ENCODE measurements at regions not wholly inside any gene's neighbourhood (a gene's known extent, or its start where the extent isn't known, plus 50 kb on each side); places are given as distances from the start of the nearest gene placed in this dataset.
"Not testable (repeated sequence)": the region's sequence is repeated elsewhere in the genome, so short reads cannot be mapped to it uniquely, and the experiment has no call there.

GRCh38 chr16:29321000-29321393, 85.5 kb downstream of the NPIPB11 start:
- H3K27ac ChIP-seq (ENCODE audit: low read length), result no peak overlapping the region
- no peaks in the 10 kb centered on the region for H3K36me3 ChIP-seq (ENCODE audit: control insufficient read depth in 2 of 2, extremely low read depth in 1 of 2, insufficient read depth in 1 of 2, low read length in 1 of 2)
- Mint-ChIP-seq H3K9me3 (no peaks in the 10 kb centered on the region), H3K4me3 (no peak overlapping the region), H3K4me1 (peaks cover 7 to 12% (median 12%) of the 10 kb centered on the region in 3 donors), H3K27ac (no peak overlapping the region), H3K27me3 (no peaks in the 10 kb centered on the region), H3K36me3 (no peaks in the 10 kb centered on the region)
- ChIA-PET CTCF (no interaction called here), POLR2A (no interaction called here)
- H3K9me3 ChIP-seq, result no peaks in the 10 kb centered on the region
- no peak for ATAC-seq (replicated peaks in 1 of 4)
- DNase-seq, result no peak
- no peaks in the 10 kb centered on the region for H3K27me3 ChIP-seq (replicated peaks in 1 of 2; ENCODE audit: control insufficient read depth in 2 of 2, extremely low read depth in 1 of 2, insufficient read depth in 2 of 2, low read length in 1 of 2)
- H3K4me3 ChIP-seq (ENCODE audit: control insufficient read depth in 1 of 2, extremely low read depth in 1 of 2, low read length in 1 of 2), result no peak overlapping the region
- 90% methylated on average over 16 of the region's 18 CpGs for WGBS (ENCODE audit: insufficient coverage)
- peaks cover 0 to 3% of the 10 kb centered on the region in 2 experiments for H3K4me1 ChIP-seq (ENCODE audit: control insufficient read depth in 1 of 2, extremely low read depth in 1 of 2, insufficient read depth in 2 of 2, low read length in 2 of 2)

DNA sequence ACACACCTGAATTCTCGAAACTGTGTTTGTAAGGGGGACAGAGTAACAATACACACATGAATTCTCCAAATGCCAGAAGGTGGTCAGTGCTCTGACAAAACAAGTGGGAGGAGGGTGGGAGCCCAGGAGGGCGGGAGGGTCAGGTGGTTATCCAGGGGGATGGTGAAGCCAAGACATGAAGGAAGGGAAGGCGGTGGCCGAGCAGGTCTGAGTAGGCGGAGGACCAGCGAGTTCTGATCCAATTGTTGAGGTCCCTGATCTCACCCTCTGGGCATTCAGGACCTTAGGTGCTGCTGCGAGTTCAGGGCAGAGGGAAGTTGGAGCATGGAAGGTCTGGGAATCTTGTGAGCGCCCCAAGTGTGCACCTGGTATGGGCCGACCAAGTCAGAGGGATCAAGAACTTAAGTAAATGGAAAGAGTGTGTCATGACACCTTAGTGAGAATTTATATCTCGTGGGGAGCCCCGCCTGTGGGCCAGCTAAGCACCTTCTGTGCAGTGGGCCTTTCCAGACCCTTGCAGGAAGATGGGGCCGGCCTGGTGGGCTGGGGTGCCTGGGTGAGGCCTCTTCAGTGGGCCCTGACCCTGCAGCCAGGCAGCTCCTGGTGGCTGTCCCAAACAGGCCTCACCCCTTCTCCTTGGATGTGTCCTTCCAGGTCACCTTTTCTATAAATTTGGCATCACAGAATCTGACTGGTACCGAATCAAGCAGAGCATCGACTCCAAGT, 86.1 kb downstream of the NPIPB11 start:
- H3K4me1 ChIP-seq (ENCODE audit: control insufficient read depth in 1 of 2, extremely low read depth in 1 of 2, insufficient read depth in 2 of 2, low read length in 2 of 2), result peaks cover 0 to 3% of the 10 kb centered on the region in 2 experiments
- ATAC-seq (replicated peaks in 1 of 4) (no peak), DNase-seq (no peak)
- no peak overlapping the region for H3K27ac ChIP-seq (ENCODE audit: low read length)
- H3K27me3 Mint-ChIP-seq, result no peaks in the 10 kb centered on the region
- no peak overlapping the region for H3K4me3 Mint-ChIP-seq
- peaks cover 7 to 12% (median 12%) of the 10 kb centered on the region in 3 donors for H3K4me1 Mint-ChIP-seq
- POLR2A ChIA-PET, result no interaction called here
- no peak overlapping the region for H3K27ac Mint-ChIP-seq
- H3K36me3 Mint-ChIP-seq, result no peaks in the 10 kb centered on the region
- WGBS (ENCODE audit: insufficient coverage), result 97% methylated on average over 10 of the region's 14 CpGs
- no peaks in the 10 kb centered on the region for H3K27me3 ChIP-seq (replicated peaks in 1 of 2; ENCODE audit: control insufficient read depth in 2 of 2, extremely low read depth in 1 of 2, insufficient read depth in 2 of 2, low read length in 1 of 2)
- no peaks in the 10 kb centered on the region for H3K9me3 Mint-ChIP-seq
- no peaks in the 10 kb centered on the region for H3K36me3 ChIP-seq (ENCODE audit: control insufficient read depth in 2 of 2, extremely low read depth in 1 of 2, insufficient read depth in 1 of 2, low read length in 1 of 2)
- H3K9me3 ChIP-seq, result no peaks in the 10 kb centered on the region
- CTCF ChIA-PET, result no interaction called here
- no peak overlapping the region for H3K4me3 ChIP-seq (ENCODE audit: control insufficient read depth in 1 of 2, extremely low read depth in 1 of 2, low read length in 1 of 2)

DNA sequence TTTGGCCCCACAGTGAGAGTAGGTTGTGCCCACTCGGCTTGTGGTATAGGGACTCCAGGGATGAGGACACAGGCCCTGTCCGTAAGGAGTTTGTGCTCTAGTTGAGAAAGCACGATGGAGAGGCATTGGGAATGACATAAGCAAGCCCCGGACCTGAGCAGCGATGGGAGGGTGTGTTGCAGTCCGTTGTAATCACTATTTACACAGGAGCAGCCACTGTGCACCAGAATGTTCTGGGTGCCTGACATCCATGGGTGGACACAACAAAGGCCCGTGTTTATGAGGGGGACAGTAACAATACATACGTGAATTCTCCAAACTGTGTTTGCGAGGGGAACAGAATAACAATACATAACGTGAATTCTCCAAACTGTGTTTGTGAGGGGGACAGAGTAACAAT, 86.8 kb downstream of the NPIPB11 start:
- Histone ChIP-seq H3K27me3 (replicated peaks in 1 of 2; ENCODE audit: control insufficient read depth in 2 of 2, extremely low read depth in 1 of 2, insufficient read depth in 2 of 2, low read length in 1 of 2) (no peaks in the 10 kb centered on the region), H3K27ac (ENCODE audit: low read length) (no peak overlapping the region), H3K4me1 (ENCODE audit: control insufficient read depth in 1 of 2, extremely low read depth in 1 of 2, insufficient read depth in 2 of 2, low read length in 2 of 2) (peaks cover 0 to 3% of the 10 kb centered on the region in 2 experiments), H3K4me3 (ENCODE audit: control insufficient read depth in 1 of 2, extremely low read depth in 1 of 2, low read length in 1 of 2) (no peak overlapping the region), H3K36me3 (ENCODE audit: control insufficient read depth in 2 of 2, extremely low read depth in 1 of 2, insufficient read depth in 1 of 2, low read length in 1 of 2) (no peaks in the 10 kb centered on the region), H3K9me3 (no peaks in the 10 kb centered on the region)
- Mint-ChIP-seq H3K36me3 (no peaks in the 10 kb centered on the region), H3K4me3 (no peak overlapping the region), H3K27me3 (no peaks in the 10 kb centered on the region), H3K9me3 (no peaks in the 10 kb centered on the region), H3K27ac (no peak overlapping the region), H3K4me1 (peaks cover 7 to 12% (median 12%) of the 10 kb centered on the region in 3 donors)
- ChIA-PET CTCF (no interaction called here), POLR2A (no interaction called here)
- WGBS (ENCODE audit: insufficient coverage), result 100% methylated on average over 3 of the region's 10 CpGs
- DNase-seq (no peak), ATAC-seq (replicated peaks in 1 of 4) (no peak)

DNA sequence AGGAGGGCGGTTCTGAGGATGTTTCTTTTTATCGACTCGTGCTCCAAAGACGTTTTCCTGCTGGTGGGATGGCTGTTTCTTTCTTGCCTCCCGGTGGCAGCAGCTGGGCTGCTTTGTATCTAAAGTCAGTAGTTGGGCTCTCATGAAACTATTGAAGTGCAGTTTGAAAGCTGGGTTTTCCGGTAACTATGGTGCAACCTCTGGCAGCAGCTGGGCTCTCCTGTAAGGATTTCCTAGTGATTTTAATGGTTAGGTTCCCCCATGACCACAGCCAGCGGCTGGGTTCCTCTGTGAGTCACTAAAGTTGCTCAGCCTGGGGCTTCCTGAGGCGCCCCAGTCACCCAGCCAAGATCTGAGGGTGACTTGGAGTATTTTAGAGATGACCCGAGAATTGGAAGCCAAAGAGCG, 87.9 kb downstream of the NPIPB11 start:
- H3K4me3 ChIP-seq (ENCODE audit: control insufficient read depth in 1 of 2, extremely low read depth in 1 of 2, low read length in 1 of 2); CTCF ChIA-PET; H3K27ac Mint-ChIP-seq; ATAC-seq (replicated peaks in 1 of 4); H3K9me3 Mint-ChIP-seq; H3K4me1 ChIP-seq (ENCODE audit: control insufficient read depth in 1 of 2, extremely low read depth in 1 of 2, insufficient read depth in 2 of 2, low read length in 2 of 2); H3K9me3 ChIP-seq; H3K27me3 ChIP-seq (replicated peaks in 1 of 2; ENCODE audit: control insufficient read depth in 2 of 2, extremely low read depth in 1 of 2, insufficient read depth in 2 of 2, low read length in 1 of 2); H3K4me3 Mint-ChIP-seq; H3K36me3 Mint-ChIP-seq; POLR2A ChIA-PET; H3K4me1 Mint-ChIP-seq; H3K36me3 ChIP-seq (ENCODE audit: control insufficient read depth in 2 of 2, extremely low read depth in 1 of 2, insufficient read depth in 1 of 2, low read length in 1 of 2); H3K27me3 Mint-ChIP-seq; H3K27ac ChIP-seq (ENCODE audit: low read length): not testable (repeated sequence)
- peak in 1 of 35 experiments; percentile 21 for DNase-seq
- 68% methylated on average over 5 of the region's 10 CpGs for WGBS (ENCODE audit: insufficient coverage)

GRCh38 chr16:29318037-29318436, 88.5 kb downstream of the NPIPB11 start:
- H3K4me3 ChIP-seq (ENCODE audit: control insufficient read depth in 1 of 2, extremely low read depth in 1 of 2, low read length in 1 of 2), result no peak overlapping the region
- Mint-ChIP-seq H3K27me3 (no peaks in the 10 kb centered on the region), H3K9me3 (no peaks in the 10 kb centered on the region), H3K36me3 (no peaks in the 10 kb centered on the region), H3K4me1 (peaks cover 2 to 6% (median 5%) of the 10 kb centered on the region in 3 donors), H3K4me3 (no peak overlapping the region), H3K27ac (no peak overlapping the region)
- CTCF ChIA-PET, result no interaction called here
- no peak for DNase-seq
- no peaks in the 10 kb centered on the region for H3K36me3 ChIP-seq (ENCODE audit: control insufficient read depth in 2 of 2, extremely low read depth in 1 of 2, insufficient read depth in 1 of 2, low read length in 1 of 2)
- POLR2A ChIA-PET, result no interaction called here
- H3K27ac ChIP-seq (ENCODE audit: low read length), result no peak overlapping the region
- H3K9me3 ChIP-seq, result no peaks in the 10 kb centered on the region
- H3K4me1 ChIP-seq (ENCODE audit: control insufficient read depth in 1 of 2, extremely low read depth in 1 of 2, insufficient read depth in 2 of 2, low read length in 2 of 2), result no peaks in the 10 kb centered on the region
- no peak for ATAC-seq (replicated peaks in 1 of 4)
- WGBS (ENCODE audit: insufficient coverage), result 96% methylated on average over 10 of the region's 16 CpGs
- no peaks in the 10 kb centered on the region for H3K27me3 ChIP-seq (replicated peaks in 1 of 2; ENCODE audit: control insufficient read depth in 2 of 2, extremely low read depth in 1 of 2, insufficient read depth in 2 of 2, low read length in 1 of 2)

GRCh38 chr16:29317269-29317668, 89.2 kb downstream of the NPIPB11 start:
- Mint-ChIP-seq H3K4me1 (peaks cover 2 to 6% (median 5%) of the 10 kb centered on the region in 3 donors), H3K36me3 (no peaks in the 10 kb centered on the region), H3K9me3 (no peaks in the 10 kb centered on the region), H3K27ac (no peak overlapping the region), H3K27me3 (no peaks in the 10 kb centered on the region), H3K4me3 (no peak overlapping the region)
- Histone ChIP-seq H3K4me1 (ENCODE audit: control insufficient read depth in 1 of 2, extremely low read depth in 1 of 2, insufficient read depth in 2 of 2, low read length in 2 of 2) (no peaks in the 10 kb centered on the region), H3K27ac (ENCODE audit: low read length) (no peak overlapping the region), H3K27me3 (replicated peaks in 1 of 2; ENCODE audit: control insufficient read depth in 2 of 2, extremely low read depth in 1 of 2, insufficient read depth in 2 of 2, low read length in 1 of 2) (no peaks in the 10 kb centered on the region), H3K4me3 (ENCODE audit: control insufficient read depth in 1 of 2, extremely low read depth in 1 of 2, low read length in 1 of 2) (no peak overlapping the region), H3K9me3 (no peaks in the 10 kb centered on the region), H3K36me3 (ENCODE audit: control insufficient read depth in 2 of 2, extremely low read depth in 1 of 2, insufficient read depth in 1 of 2, low read length in 1 of 2) (no peaks in the 10 kb centered on the region)
- POLR2A ChIA-PET, result no interaction called here
- ATAC-seq (replicated peaks in 1 of 4) (no peak), DNase-seq (no peak)
- CTCF ChIA-PET, result no interaction called here
- whole genome bisulfite sequencing (ENCODE audit: insufficient coverage), result 91% methylated on average over 11 of the region's 13 CpGs

- CTCF ChIA-PET, result no interaction called here
- no peaks in the 10 kb centered on the region for H3K36me3 ChIP-seq (ENCODE audit: control insufficient read depth in 2 of 2, extremely low read depth in 1 of 2, insufficient read depth in 1 of 2, low read length in 1 of 2)
Measured at GRCh38 chr16:29316761-29317183, 89.7 kb downstream of the NPIPB11 start.

More at GRCh38 chr16:29316761-29317183, 89.7 kb downstream of the NPIPB11 start:
- no peaks in the 10 kb centered on the region for H3K36me3 Mint-ChIP-seq
- Histone ChIP-seq H3K4me1 (ENCODE audit: control insufficient read depth in 1 of 2, extremely low read depth in 1 of 2, insufficient read depth in 2 of 2, low read length in 2 of 2) (no peaks in the 10 kb centered on the region), H3K27ac (ENCODE audit: low read length) (no peak overlapping the region), H3K4me3 (ENCODE audit: control insufficient read depth in 1 of 2, extremely low read depth in 1 of 2, low read length in 1 of 2) (no peak overlapping the region), H3K9me3 (no peaks in the 10 kb centered on the region), H3K27me3 (replicated peaks in 1 of 2; ENCODE audit: control insufficient read depth in 2 of 2, extremely low read depth in 1 of 2, insufficient read depth in 2 of 2, low read length in 1 of 2) (no peaks in the 10 kb centered on the region)
- H3K4me1 Mint-ChIP-seq, result peaks cover 2 to 6% (median 5%) of the 10 kb centered on the region in 3 donors
- H3K4me3 Mint-ChIP-seq, result no peak overlapping the region
- no peak for ATAC-seq (replicated peaks in 1 of 4)
- no peaks in the 10 kb centered on the region for H3K9me3 Mint-ChIP-seq
- no peaks in the 10 kb centered on the region for H3K27me3 Mint-ChIP-seq
- POLR2A ChIA-PET, result no interaction called here
- DNase-seq, result no peak
- WGBS (ENCODE audit: insufficient coverage), result 79% methylated on average over 10 of the region's 12 CpGs
- no peak overlapping the region for H3K27ac Mint-ChIP-seq

Measured in T-cell (primary cell).